ENCODE measurements at regions not wholly inside any gene's neighbourhood (a gene's known extent, or its start where the extent isn't known, plus 50 kb on each side); places are given as distances from the start of the nearest gene placed in this dataset.
A peak's percentile ranks its signal among the peaks of the same experiment; 100 is the strongest.

DNA sequence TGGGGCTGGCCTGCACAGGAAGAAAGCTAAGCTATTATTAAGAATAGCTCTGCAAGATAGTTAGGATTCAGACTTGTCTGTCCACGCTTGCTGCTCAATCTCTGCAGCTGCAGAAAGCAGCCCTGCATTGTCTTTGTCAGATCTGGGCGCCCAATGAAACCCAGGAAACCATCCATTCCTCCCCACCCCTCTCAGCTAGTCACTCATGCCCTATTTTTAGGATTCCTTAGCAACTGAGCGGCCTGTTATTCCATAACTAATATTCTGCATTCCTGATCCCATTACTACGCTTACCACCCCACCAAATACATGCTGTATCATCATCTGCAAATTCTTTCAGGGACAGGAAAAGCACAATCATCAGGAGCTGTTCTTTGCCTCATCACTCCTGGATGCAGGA, 52.9 kb upstream of the APC start:
- TF ChIP-seq, protein P1, sequence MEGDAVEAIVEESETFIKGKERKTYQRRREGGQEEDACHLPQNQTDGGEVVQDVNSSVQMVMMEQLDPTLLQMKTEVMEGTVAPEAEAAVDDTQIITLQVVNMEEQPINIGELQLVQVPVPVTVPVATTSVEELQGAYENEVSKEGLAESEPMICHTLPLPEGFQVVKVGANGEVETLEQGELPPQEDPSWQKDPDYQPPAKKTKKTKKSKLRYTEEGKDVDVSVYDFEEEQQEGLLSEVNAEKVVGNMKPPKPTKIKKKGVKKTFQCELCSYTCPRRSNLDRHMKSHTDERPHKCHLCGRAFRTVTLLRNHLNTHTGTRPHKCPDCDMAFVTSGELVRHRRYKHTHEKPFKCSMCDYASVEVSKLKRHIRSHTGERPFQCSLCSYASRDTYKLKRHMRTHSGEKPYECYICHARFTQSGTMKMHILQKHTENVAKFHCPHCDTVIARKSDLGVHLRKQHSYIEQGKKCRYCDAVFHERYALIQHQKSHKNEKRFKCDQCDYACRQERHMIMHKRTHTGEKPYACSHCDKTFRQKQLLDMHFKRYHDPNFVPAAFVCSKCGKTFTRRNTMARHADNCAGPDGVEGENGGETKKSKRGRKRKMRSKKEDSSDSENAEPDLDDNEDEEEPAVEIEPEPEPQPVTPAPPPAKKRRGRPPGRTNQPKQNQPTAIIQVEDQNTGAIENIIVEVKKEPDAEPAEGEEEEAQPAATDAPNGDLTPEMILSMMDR (IDR thresholded peaks at IDR 0.05), result no peak
- no peak for TF ChIP-seq POLR2A (IDR thresholded peaks at IDR 0.05)
- Histone ChIP-seq H3K27me3 (no peaks in the 10 kb centered on the region), H3K9me3 (no peaks in the 10 kb centered on the region), H3K27ac (no peak overlapping the region), H3K4me3 (no peak overlapping the region), H3K36me3 (replicated peaks in 1 of 2; ENCODE audit: insufficient read depth in 1 of 2, low read depth in 2 of 2) (no peaks in the 10 kb centered on the region), H3K4me1 (no peaks in the 10 kb centered on the region)
- no peak for DNase-seq
- WGBS, 2 donors, result 81 to 88% methylated on average over 4 of the region's 4 CpGs
- intact Hi-C loops (cut with DNase I), result no loop called here
- ATAC-seq, result peak; percentile 24

DNA sequence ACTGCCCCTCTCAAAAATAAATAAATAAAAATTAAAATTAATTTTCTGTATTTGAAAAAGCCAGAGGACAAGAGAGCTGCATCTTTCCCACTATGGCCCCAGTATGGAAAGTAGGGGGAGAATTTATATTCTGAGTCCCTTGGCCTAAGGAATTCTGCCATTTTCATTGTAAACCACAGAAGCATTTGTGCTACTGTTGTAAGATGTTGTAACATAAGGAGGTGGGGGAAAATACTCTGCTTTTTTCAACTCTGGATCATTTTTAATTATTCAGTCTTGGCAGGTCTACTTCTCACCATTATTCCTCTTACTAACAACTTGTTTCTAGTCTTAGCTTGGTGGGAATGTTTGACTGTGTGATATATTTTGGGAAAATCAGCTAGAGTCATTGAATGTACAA, 52.3 kb upstream of the APC start:
- Histone ChIP-seq H3K27ac (no peak overlapping the region), H3K9me3 (no peaks in the 10 kb centered on the region), H3K4me1 (no peaks in the 10 kb centered on the region), H3K4me3 (no peak overlapping the region), H3K36me3 (replicated peaks in 1 of 2; ENCODE audit: insufficient read depth in 1 of 2, low read depth in 2 of 2) (no peaks in the 10 kb centered on the region), H3K27me3 (no peaks in the 10 kb centered on the region)
- ATAC-seq, result no peak
- no peak for TF ChIP-seq POLR2A (IDR thresholded peaks at IDR 0.05)
- TF ChIP-seq, protein P1 (IDR thresholded peaks at IDR 0.05), result no peak
- intact Hi-C loops (cut with DNase I), result no loop called here
- DNase-seq, result no peak

DNA sequence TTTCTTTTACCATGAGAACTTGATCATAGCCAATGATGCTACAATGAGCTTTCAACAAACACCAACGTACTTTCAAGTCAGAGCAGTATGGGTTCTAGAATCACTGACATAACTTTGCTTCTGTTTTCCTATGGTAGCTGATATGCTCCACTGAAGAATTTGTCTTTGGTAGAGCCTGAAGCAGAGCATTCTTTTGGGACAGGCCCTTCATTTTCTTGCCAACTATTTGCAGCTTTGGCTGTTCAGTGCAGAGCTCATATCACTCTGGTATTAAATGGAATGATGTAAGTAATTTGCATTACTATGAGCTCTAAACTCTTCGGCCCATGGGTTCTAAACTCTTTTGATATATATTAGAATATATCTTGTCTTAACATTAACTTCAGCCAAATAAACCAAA, 51.8 kb upstream of the APC start:
- TF ChIP-seq, protein P1 (IDR thresholded peaks at IDR 0.05), result no peak
- no peak for TF ChIP-seq POLR2A (IDR thresholded peaks at IDR 0.05)
- Histone ChIP-seq H3K4me1 (no peaks in the 10 kb centered on the region), H3K4me3 (no peak overlapping the region), H3K36me3 (replicated peaks in 1 of 2; ENCODE audit: insufficient read depth in 1 of 2, low read depth in 2 of 2) (no peaks in the 10 kb centered on the region), H3K9me3 (no peaks in the 10 kb centered on the region), H3K27ac (no peak overlapping the region), H3K27me3 (no peaks in the 10 kb centered on the region)
- intact Hi-C loops (cut with DNase I), result no loop called here
- WGBS, 2 donors, result 58 to 68% methylated on average over 2 of the region's 2 CpGs
- ATAC-seq (no peak), DNase-seq (no peak)

DNA sequence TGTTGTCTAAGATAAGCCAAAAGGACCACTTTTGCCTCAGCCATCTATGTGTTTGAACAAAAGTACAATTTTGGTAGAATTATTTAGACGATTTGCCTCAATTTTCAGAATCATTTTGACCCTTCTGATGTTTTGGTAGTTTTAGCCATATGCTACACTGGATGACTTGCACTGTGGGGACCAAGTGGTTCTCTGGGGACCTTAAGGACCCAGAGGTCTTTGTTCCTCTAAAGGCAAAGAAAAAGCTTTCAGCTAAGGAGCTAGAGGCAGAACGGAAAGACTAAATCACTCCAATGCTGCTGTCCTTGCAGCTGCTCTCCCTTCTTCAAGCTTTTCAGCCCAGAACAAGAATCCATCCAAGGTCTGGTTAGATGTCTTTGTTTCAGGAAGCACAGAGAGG, 51.0 kb upstream of the APC start:
- DNase-seq, result no peak
- Histone ChIP-seq H3K27ac (no peak overlapping the region), H3K27me3 (no peaks in the 10 kb centered on the region), H3K36me3 (replicated peaks in 1 of 2; ENCODE audit: insufficient read depth in 1 of 2, low read depth in 2 of 2) (no peaks in the 10 kb centered on the region), H3K9me3 (no peaks in the 10 kb centered on the region), H3K4me1 (no peaks in the 10 kb centered on the region), H3K4me3 (no peak overlapping the region)
- intact Hi-C loops (cut with DNase I), result no loop called here
- no peak for ATAC-seq
- 84 to 86% methylated on average over 2 of the region's 2 CpGs for WGBS, 2 donors
- TF ChIP-seq, protein P1 (IDR thresholded peaks at IDR 0.05), result no peak
- no peak for TF ChIP-seq POLR2A (IDR thresholded peaks at IDR 0.05)

DNA sequence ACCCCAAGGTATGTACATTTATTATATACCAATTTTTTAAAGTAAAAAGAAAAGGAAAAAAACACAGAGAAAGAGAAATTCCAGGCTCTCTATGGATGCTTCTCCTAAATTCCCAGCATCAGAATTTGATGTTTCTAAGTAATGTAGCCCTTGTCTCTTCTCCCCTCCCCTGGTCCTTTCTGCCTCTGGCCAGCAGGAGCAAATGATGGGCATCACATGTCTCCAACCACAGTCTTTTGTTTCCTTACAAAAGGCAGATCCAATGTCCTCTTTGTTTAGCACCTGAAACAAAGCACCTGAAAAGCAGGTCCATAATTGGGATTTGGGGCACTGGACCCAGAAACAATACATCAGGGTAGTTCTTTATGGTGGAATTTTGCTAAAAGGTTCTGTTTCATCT, 50.4 kb upstream of the APC start:
- ATAC-seq, result no peak
- no peak for TF ChIP-seq POLR2A (IDR thresholded peaks at IDR 0.05)
- TF ChIP-seq, protein P1 (IDR thresholded peaks at IDR 0.05), result no peak
- H3K4me1 ChIP-seq, result no peaks in the 10 kb centered on the region
- H3K9me3 ChIP-seq, result no peaks in the 10 kb centered on the region
- no peak for DNase-seq
- H3K36me3 ChIP-seq (replicated peaks in 1 of 2; ENCODE audit: insufficient read depth in 1 of 2, low read depth in 2 of 2), result no peaks in the 10 kb centered on the region
- intact Hi-C loops (cut with DNase I), result no loop called here
- no peak overlapping the region for H3K27ac ChIP-seq
- H3K4me3 ChIP-seq, result no peak overlapping the region
- H3K27me3 ChIP-seq, result no peaks in the 10 kb centered on the region
